H1 (cell line): ENCODE measurements at regions not wholly inside any gene's neighbourhood (a gene's known extent, or its start where the extent isn't known, plus 50 kb on each side); places are given as distances from the start of the nearest gene placed in this dataset.

Source experiments
- CEBPB ChIP-seq: IDR thresholded peaks from 2 replicates; pipeline ENCODE4 v1.6.1; 2012; ENCODE audit warnings: low read depth, low read length
- CHD2 ChIP-seq: IDR thresholded peaks from 2 replicates; pipeline ENCODE4 v1.6.1; 2012; ENCODE audit warnings: low read length, improper control_type of control experiment
- CREB1 ChIP-seq: IDR thresholded peaks from 2 replicates; pipeline ENCODE4 v1.6.1; 2012; ENCODE audit warnings: inconsistent platforms
- CTCF ChIP-seq, 3 experiments: IDR thresholded peaks; 1 replicate in 2 of 3; 2 replicates in 1 of 3; pipeline versions ENCODE4 v1.5.1 to v1.6.1; 2011; ENCODE audit warnings: low read length in 3 of 3, mild to moderate bottlenecking in 3 of 3, inconsistent platforms in 2 of 3, low read depth in 1 of 3, moderate library complexity in 1 of 3; ENCODE audit not compliant: insufficient read depth in 1 of 3; ENCODE audit errors: control extremely low read depth in 1 of 3
- EGR1 ChIP-seq: IDR thresholded peaks from 2 replicates; pipeline ENCODE4 v1.6.1; 2011; ENCODE audit warnings: low read depth, low read length, borderline replicate concordance
- EP300 ChIP-seq, 2 experiments: IDR thresholded peaks; 1 replicate in 1 of 2; 2 replicates in 1 of 2; pipeline ENCODE4 v1.6.1; 2011 to 2012; ENCODE audit warnings: low read depth in 2 of 2, low read length in 2 of 2, mild to moderate bottlenecking in 2 of 2, borderline replicate concordance in 1 of 2, inconsistent platforms in 1 of 2, moderate library complexity in 1 of 2
- HDAC6 ChIP-seq: IDR thresholded peaks from one replicate; pipeline ENCODE4 v1.7.1; 2012; ENCODE audit warnings: low read depth, mild to moderate bottlenecking, inconsistent platforms, low read length, moderate library complexity
- JUN ChIP-seq: IDR thresholded peaks from 2 replicates; pipeline ENCODE4 v1.6.1; 2011; ENCODE audit warnings: low read depth, mild to moderate bottlenecking, improper control_type of control experiment, low read length
- JUND ChIP-seq: IDR thresholded peaks from 2 replicates; pipeline ENCODE4 v1.6.1; 2011; ENCODE audit warnings: mild to moderate bottlenecking, improper control_type of control experiment, low read length
- POLR2A ChIP-seq, 2 experiments: IDR thresholded peaks; 1 replicate in 1 of 2; 2 replicates in 1 of 2; pipeline ENCODE4 v1.6.1; 2011; ENCODE audit warnings: low read depth in 2 of 2, low read length in 2 of 2, mild to moderate bottlenecking in 2 of 2; ENCODE audit errors: control extremely low read depth in 1 of 2
- POLR2AphosphoS5 ChIP-seq: IDR thresholded peaks from 2 replicates; pipeline ENCODE4 v1.6.1; 2011; ENCODE audit warnings: low read depth, low read length
- RBBP5 ChIP-seq: IDR thresholded peaks from 2 replicates; pipeline ENCODE4 v1.7.1; 2012; ENCODE audit warnings: low read depth, mild to moderate bottlenecking, inconsistent platforms, low read length, moderate library complexity, borderline replicate concordance
- TF ChIP-seq, protein P1 (sequence below): IDR thresholded peaks from 2 replicates; pipeline ENCODE4 v1.6.1; 2012; ENCODE audit warnings: low read length, inconsistent platforms
- TF ChIP-seq, protein P2 (sequence below): IDR thresholded peaks from 2 replicates; pipeline ENCODE4 v1.6.1; 2012; ENCODE audit warnings: inconsistent platforms

DNA sequence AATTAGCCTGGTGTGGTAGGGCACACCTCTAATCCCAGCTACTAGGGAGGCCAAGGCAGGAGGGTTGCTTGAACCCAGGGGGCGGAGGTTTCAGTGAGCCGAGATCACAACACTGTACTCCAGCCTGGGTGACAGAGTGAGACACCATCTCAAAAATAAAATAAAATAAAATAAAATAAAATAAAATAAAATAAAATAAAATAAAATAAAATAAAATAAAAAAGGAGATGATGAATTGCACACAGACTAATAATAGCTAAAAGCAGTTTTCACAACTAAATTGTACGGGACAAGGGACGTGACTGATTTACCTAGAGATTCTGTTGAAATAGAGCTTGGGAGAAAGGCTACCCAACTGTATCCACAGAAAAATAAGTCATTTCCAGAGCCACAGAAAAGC is 1471.3 kb downstream of the CDH11 start:
- TF ChIP-seq JUN = no peak
- no peak for TF ChIP-seq CTCF (IDR thresholded peaks at IDR 0.05; ENCODE audit: control extremely low read depth in 1 of 3, insufficient read depth in 1 of 3, low read depth in 1 of 3, low read length in 3 of 3)
- TF ChIP-seq EP300 (IDR thresholded peaks at IDR 0.05; ENCODE audit: borderline replicate concordance in 1 of 2, low read depth in 2 of 2, low read length in 2 of 2) = no peak
- no peak for TF ChIP-seq CEBPB
- TF ChIP-seq EGR1 = no peak
- TF ChIP-seq, protein P1, sequence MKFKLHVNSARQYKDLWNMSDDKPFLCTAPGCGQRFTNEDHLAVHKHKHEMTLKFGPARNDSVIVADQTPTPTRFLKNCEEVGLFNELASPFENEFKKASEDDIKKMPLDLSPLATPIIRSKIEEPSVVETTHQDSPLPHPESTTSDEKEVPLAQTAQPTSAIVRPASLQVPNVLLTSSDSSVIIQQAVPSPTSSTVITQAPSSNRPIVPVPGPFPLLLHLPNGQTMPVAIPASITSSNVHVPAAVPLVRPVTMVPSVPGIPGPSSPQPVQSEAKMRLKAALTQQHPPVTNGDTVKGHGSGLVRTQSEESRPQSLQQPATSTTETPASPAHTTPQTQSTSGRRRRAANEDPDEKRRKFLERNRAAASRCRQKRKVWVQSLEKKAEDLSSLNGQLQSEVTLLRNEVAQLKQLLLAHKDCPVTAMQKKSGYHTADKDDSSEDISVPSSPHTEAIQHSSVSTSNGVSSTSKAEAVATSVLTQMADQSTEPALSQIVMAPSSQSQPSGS = no peak
- no peak for TF ChIP-seq RBBP5
- TF ChIP-seq CREB1 = no peak
- TF ChIP-seq JUND = no peak
- no peak for TF ChIP-seq CHD2
- TF ChIP-seq POLR2AphosphoS5 = no peak
- TF ChIP-seq, protein P2, sequence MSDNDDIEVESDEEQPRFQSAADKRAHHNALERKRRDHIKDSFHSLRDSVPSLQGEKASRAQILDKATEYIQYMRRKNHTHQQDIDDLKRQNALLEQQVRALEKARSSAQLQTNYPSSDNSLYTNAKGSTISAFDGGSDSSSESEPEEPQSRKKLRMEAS = no peak
- TF ChIP-seq POLR2A (IDR thresholded peaks at IDR 0.05; ENCODE audit: control extremely low read depth in 1 of 2, low read depth in 2 of 2, low read length in 2 of 2) = no peak
- no peak for TF ChIP-seq HDAC6
